ENCODE measurements at regions not wholly inside any gene's neighbourhood (a gene's known extent, or its start where the extent isn't known, plus 50 kb on each side); places are given as distances from the start of the nearest gene placed in this dataset.
"Not testable (repeated sequence)": the region's sequence is repeated elsewhere in the genome, so short reads cannot be mapped to it uniquely, and the experiment has no call there.

GRCh38 chrX:5490786-5491563 lies 737.7 kb downstream of the NLGN4X start:
- DNase-seq, result no peak

GRCh38 chrX:5474282-5474681 lies 754.4 kb downstream of the NLGN4X start:
- DNase-seq, result no peak

- DNase-seq, result no peak
These were observed 770.3 kb downstream of the NLGN4X start for GRCh38 chrX:5458300-5458842.

- DNase-seq, result no peak
These were observed 779.3 kb downstream of the NLGN4X start for GRCh38 chrX:5449323-5449722.

GRCh38 chrX:5431823-5432222 lies 796.8 kb downstream of the NLGN4X start:
- no peak for DNase-seq

GRCh38 chrX:5425119-5425518 lies 803.5 kb downstream of the NLGN4X start:
- no peak for DNase-seq

GRCh38 chrX:5417381-5417780 lies 811.3 kb downstream of the NLGN4X start:
- no peak for DNase-seq

GRCh38 chrX:5415738-5416137 lies 812.9 kb downstream of the NLGN4X start:
- no peak for DNase-seq

GRCh38 chrX:5409106-5409505 lies 819.6 kb downstream of the NLGN4X start:
- DNase-seq, result no peak

- no peak for DNase-seq
These were observed 826.2 kb downstream of the NLGN4X start for GRCh38 chrX:5402461-5402860.

- DNase-seq, result no peak
These were observed 829.3 kb downstream of the NLGN4X start for GRCh38 chrX:5399403-5399802.

- DNase-seq, result no peak
These were observed 831.3 kb downstream of the NLGN4X start for GRCh38 chrX:5397409-5397808.

GRCh38 chrX:5390376-5390775 lies 838.3 kb downstream of the NLGN4X start:
- no peak for DNase-seq

- peak; percentile 2 for DNase-seq
These were observed 840.6 kb downstream of the NLGN4X start for GRCh38 chrX:5388087-5388486.

GRCh38 chrX:5380426-5380825 lies 848.2 kb downstream of the NLGN4X start:
- no peak for DNase-seq

- DNase-seq, result no peak
These were observed 886.8 kb downstream of the NLGN4X start for GRCh38 chrX:5341902-5342301.

GRCh38 chrX:5337160-5337559 lies 891.5 kb downstream of the NLGN4X start:
- no peak for DNase-seq

- no peak for DNase-seq
These were observed 904.1 kb downstream of the NLGN4X start for GRCh38 chrX:5324546-5324945.

GRCh38 chrX:5314148-5314547 lies 914.5 kb downstream of the NLGN4X start:
- no peak for DNase-seq

GRCh38 chrX:5307416-5307815 lies 921.3 kb downstream of the NLGN4X start:
- no peak for DNase-seq

- DNase-seq, result no peak
These were observed 922.0 kb downstream of the NLGN4X start for GRCh38 chrX:5306654-5307121.

GRCh38 chrX:5305452-5305851 lies 923.2 kb downstream of the NLGN4X start:
- DNase-seq, result no peak

- DNase-seq, result no peak
These were observed 933.7 kb downstream of the NLGN4X start for GRCh38 chrX:5295004-5295403.

- DNase-seq, result no peak
These were observed 938.0 kb downstream of the NLGN4X start for GRCh38 chrX:5290635-5291034.

- DNase-seq, result not testable (repeated sequence)
These were observed 938.7 kb downstream of the NLGN4X start for GRCh38 chrX:5289949-5290348.

Measured in KG1 (cell line).